NCI-H146 treated with DMSO at 0.1 percent for 48 hours (cell line): ENCODE measurements at regions not wholly inside any gene's neighbourhood (a gene's known extent, or its start where the extent isn't known, plus 50 kb on each side); places are given as distances from the start of the nearest gene placed in this dataset.

Experiments
- DNase-seq: peaks from one replicate; lab custom pipeline; 2025; ENCODE audit not compliant: unreplicated experiment; lab: John Stamatoyannopoulos, UW

- no peak for DNase-seq
Measured at GRCh38 chr7:12120632-12121031, 90.5 kb upstream of the TMEM106B start.

- DNase-seq = no peak
Measured at GRCh38 chr7:12123172-12123571, 87.9 kb upstream of the TMEM106B start.

- no peak for DNase-seq
Measured at GRCh38 chr7:12124028-12124427, 87.1 kb upstream of the TMEM106B start.

- no peak for DNase-seq
Measured at GRCh38 chr7:12127455-12127854, 83.6 kb upstream of the TMEM106B start.

- no peak for DNase-seq
Measured at GRCh38 chr7:12130609-12131008, 80.5 kb upstream of the TMEM106B start.

GRCh38 chr7:12131122-12131521 lies 80.0 kb upstream of the TMEM106B start:
- no peak for DNase-seq

- DNase-seq = no peak
Measured at GRCh38 chr7:12133865-12134264, 77.2 kb upstream of the TMEM106B start.

GRCh38 chr7:12136523-12136922 lies 74.6 kb upstream of the TMEM106B start:
- DNase-seq = no peak

GRCh38 chr7:12137283-12137682 lies 73.8 kb upstream of the TMEM106B start:
- DNase-seq = no peak

GRCh38 chr7:12138421-12138820 lies 72.7 kb upstream of the TMEM106B start:
- DNase-seq = no peak

GRCh38 chr7:12139416-12139815 lies 71.7 kb upstream of the TMEM106B start:
- DNase-seq = no peak

GRCh38 chr7:12146813-12147212 lies 64.3 kb upstream of the TMEM106B start:
- DNase-seq = no peak

GRCh38 chr7:12152196-12152918 lies 58.7 kb upstream of the TMEM106B start:
- DNase-seq = no peak

- DNase-seq = no peak
Measured at GRCh38 chr7:12154119-12154518, 57.0 kb upstream of the TMEM106B start.

GRCh38 chr7:12157517-12157916 lies 53.6 kb upstream of the TMEM106B start:
- no peak for DNase-seq

GRCh38 chr7:12158334-12159060 lies 52.6 kb upstream of the TMEM106B start:
- no peak for DNase-seq

- no peak for DNase-seq
Measured at GRCh38 chr7:12161146-12161545, 49.9 kb upstream of the TMEM106B start.
